ENCODE measurements at regions not wholly inside any gene's neighbourhood (a gene's known extent, or its start where the extent isn't known, plus 50 kb on each side); places are given as distances from the start of the nearest gene placed in this dataset.

- TF ChIP-seq CEBPB (IDR thresholded peaks at IDR 0.05; ENCODE audit: low read depth, low read length) (no peak), CREB1 (IDR thresholded peaks at IDR 0.05) (no peak), NANOG (IDR thresholded peaks at IDR 0.05; ENCODE audit: insufficient read depth, low read depth, low read length, poor library complexity, severe bottlenecking) (no peak), BRCA1 (IDR thresholded peaks at IDR 0.05; ENCODE audit: low read depth, low read length) (no peak), HDAC6 (IDR thresholded peaks at IDR 0.05; ENCODE audit: low read depth, low read length) (no peak)
Observed at GRCh38 chr17:43333433-43333943, 65.3 kb upstream of the ARL4D start (continued).

All from H1 (cell line).